GM12865 (cell line): ENCODE measurements at regions not wholly inside any gene's neighbourhood (a gene's known extent, or its start where the extent isn't known, plus 50 kb on each side); places are given as distances from the start of the nearest gene placed in this dataset.

Experiments used
- DNase-seq: peaks from one replicate; pipeline ENCODE4 v3.0.0; 2010; ENCODE audit warnings: low read depth
- H3K4me3 ChIP-seq: 2 replicates; pipeline ENCODE4 v1.5.1; 2011; ENCODE audit warnings: mild to moderate bottlenecking, low read depth, low read length, control low read depth
- CTCF ChIP-seq: IDR thresholded peaks from 2 replicates; pipeline ENCODE4 v1.5.1; 2011; ENCODE audit warnings: low read length, control low read depth, low read depth, inconsistent platforms; ENCODE audit not compliant: insufficient read depth; ENCODE audit errors: missing control alignments

- TF ChIP-seq CTCF: no peak
- peak overlapping the region; percentile 18 for H3K4me3 ChIP-seq
- DNase-seq: peak; percentile 26
Observed at GRCh38 chr5:103444333-103445038, 118.1 kb downstream of the NUDT12 start.

- H3K4me3 ChIP-seq: no peak overlapping the region
- no peak for TF ChIP-seq CTCF
- no peak for DNase-seq
Observed at GRCh38 chr5:103442750-103443149, 119.8 kb downstream of the NUDT12 start.

DNA sequence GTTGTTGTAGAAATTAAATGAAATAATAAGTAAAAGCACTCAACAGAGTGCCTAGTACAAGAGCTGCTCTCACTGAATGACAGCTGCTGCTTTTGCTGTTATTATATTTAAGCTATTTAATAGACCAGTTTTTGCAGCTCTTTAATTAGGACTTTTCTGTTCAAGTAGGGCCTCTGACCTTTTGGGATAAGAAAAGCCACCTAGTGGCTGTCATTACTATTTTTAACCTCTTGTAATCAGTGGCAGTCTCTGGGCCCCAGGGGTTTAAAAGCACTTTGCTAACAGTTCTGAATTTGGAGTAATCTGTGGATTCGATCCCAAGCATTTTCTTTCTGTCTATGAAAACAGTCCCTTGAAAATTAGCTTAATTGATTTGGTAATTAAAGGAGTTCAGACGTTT lies 121.1 kb downstream of the NUDT12 start:
- no peak for DNase-seq
- TF ChIP-seq CTCF: peak; percentile 20
- H3K4me3 ChIP-seq: no peak overlapping the region

GRCh38 chr5:103439007-103439406 lies 123.6 kb downstream of the NUDT12 start:
- no peak for DNase-seq
- H3K4me3 ChIP-seq: no peak overlapping the region

GRCh38 chr5:103436656-103437055 lies 125.9 kb downstream of the NUDT12 start:
- no peak for DNase-seq
- no peak for TF ChIP-seq CTCF
- no peak overlapping the region for H3K4me3 ChIP-seq

More at GRCh38 chr5:103439007-103439406, 123.6 kb downstream of the NUDT12 start:
- TF ChIP-seq CTCF: no peak

DNA sequence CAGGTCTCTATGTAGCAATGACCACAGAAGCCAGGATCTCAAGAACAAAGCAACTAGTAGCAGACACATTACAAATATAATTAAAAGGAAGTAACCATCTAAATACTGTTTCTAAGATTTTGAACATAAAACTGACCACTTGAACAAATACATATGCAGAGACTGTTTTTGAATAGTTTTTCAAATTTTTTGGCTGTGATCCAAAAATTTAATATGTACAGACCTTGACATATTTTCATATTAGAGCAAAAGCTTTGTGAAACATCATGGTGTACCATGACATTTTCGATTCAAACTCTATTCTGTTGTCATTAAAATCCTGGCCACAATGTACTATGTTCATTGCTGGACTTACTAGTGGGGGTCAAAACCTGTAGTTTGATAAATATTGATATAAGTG lies 126.5 kb downstream of the NUDT12 start:
- no peak for DNase-seq
- no peak for TF ChIP-seq CTCF

DNA sequence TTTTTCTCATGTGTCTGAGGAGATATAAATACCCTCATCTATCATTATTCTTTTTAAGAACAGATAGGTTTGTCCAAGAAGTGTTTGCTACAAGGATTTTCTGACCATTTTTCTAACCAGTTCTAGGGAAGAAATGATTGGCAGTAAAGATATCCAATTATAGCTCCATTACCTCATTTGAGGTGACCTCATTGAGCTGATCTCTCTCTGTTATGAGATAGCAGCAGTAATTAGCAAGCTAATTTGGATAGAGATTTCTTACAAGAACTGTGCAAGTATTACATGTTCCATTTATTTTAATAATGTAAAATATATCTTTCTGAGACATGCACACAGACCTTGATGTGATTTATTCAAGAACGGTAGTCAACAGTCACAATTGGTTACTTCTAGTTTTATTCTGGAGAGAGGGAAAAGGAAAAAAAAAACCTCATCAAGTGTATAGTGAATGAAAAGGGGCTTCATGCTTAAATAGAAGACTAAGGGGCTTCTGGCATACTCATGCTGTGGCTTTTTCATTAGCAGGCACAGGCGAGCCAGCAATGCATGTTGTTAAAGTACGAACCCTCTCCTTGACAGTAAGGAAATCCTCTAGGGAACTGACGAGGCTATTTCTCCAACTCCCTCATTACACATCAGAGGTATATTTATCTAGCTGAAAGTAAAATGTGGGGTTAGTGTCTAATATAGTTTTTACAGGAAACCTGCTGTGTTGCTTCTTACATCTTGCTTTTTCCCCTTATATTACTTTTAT lies 127.3 kb downstream of the NUDT12 start:
- no peak for TF ChIP-seq CTCF
- no peak overlapping the region for H3K4me3 ChIP-seq
- no peak for DNase-seq

More for the DNA sequence above, 126.5 kb downstream of the NUDT12 start:
- H3K4me3 ChIP-seq: no peak overlapping the region
